Small intestine (tissue), 7 donors: ENCODE measurements at regions not wholly inside any gene's neighbourhood (a gene's known extent, or its start where the extent isn't known, plus 50 kb on each side); places are given as distances from the start of the nearest gene placed in this dataset.

Source experiments
- DNase-seq, 2 donors: peaks; one replicate each; pipeline versions ENCODE4 v3.0.0 to v3.0.0-alpha.2; 2013
- FAIRE-seq: peaks from 2 replicates; lab custom pipeline; 2012; peaks lifted over from hg19 to GRCh38; lab: Jason Lieb, UNC
- H3K27ac ChIP-seq, 3 donors: one replicate each; pipeline ENCODE4 v1.5.1; 2013; ENCODE audit warnings: low read length in 2 of 3, mild to moderate bottlenecking in 2 of 3, control low read depth in 1 of 3, inconsistent platforms in 1 of 3, low read depth in 1 of 3, moderate library complexity in 1 of 3
- H3K27me3 ChIP-seq, 3 donors: one replicate each; pipeline ENCODE4 v1.6.1; 2013; ENCODE audit warnings: low read length in 3 of 3, inconsistent platforms in 1 of 3; ENCODE audit not compliant: control insufficient read depth in 3 of 3, insufficient read depth in 3 of 3
- H3K36me3 ChIP-seq, 3 donors: one replicate each; pipeline ENCODE4 v1.6.1; 2013; ENCODE audit warnings: low read length in 3 of 3, inconsistent platforms in 1 of 3, low read depth in 1 of 3, mild to moderate bottlenecking in 1 of 3, moderate library complexity in 1 of 3; ENCODE audit not compliant: control insufficient read depth in 3 of 3, insufficient read depth in 2 of 3
- H3K4me1 ChIP-seq, 3 donors: one replicate each; pipeline ENCODE4 v1.6.1; 2013; ENCODE audit warnings: low read length in 2 of 3, inconsistent platforms in 1 of 3, low read depth in 1 of 3, mild to moderate bottlenecking in 1 of 3, moderate library complexity in 1 of 3; ENCODE audit not compliant: control insufficient read depth in 3 of 3, insufficient read depth in 2 of 3
- H3K4me3 ChIP-seq, 3 donors: one replicate each; pipeline ENCODE4 v1.5.1; 2013; ENCODE audit warnings: low read length in 3 of 3, control low read depth in 1 of 3, inconsistent platforms in 1 of 3, low read depth in 1 of 3, mild to moderate bottlenecking in 1 of 3, moderate library complexity in 1 of 3
- H3K9me3 ChIP-seq, 2 donors: one replicate each; pipeline ENCODE4 v1.6.1; 2013; ENCODE audit warnings: low read depth in 1 of 2, low read length in 1 of 2; ENCODE audit not compliant: control insufficient read depth in 2 of 2, insufficient read depth in 1 of 2
- WGBS, 3 donors: extraction: QIAGEN DNeasy Blood & Tissue Kit; methylation state at CpG; one replicate each; pipeline ENCODE4 v1.1.7; 2013; 5-methylcytosine and 5-hydroxymethylcytosine counted together
- donor health status: healthy with polysubstance abuse.
- donor health status: control.
- donor health status: control.
- donor health status: Bipolar disorder and iron deficiency.
- donor health status: healthy.

DNA sequence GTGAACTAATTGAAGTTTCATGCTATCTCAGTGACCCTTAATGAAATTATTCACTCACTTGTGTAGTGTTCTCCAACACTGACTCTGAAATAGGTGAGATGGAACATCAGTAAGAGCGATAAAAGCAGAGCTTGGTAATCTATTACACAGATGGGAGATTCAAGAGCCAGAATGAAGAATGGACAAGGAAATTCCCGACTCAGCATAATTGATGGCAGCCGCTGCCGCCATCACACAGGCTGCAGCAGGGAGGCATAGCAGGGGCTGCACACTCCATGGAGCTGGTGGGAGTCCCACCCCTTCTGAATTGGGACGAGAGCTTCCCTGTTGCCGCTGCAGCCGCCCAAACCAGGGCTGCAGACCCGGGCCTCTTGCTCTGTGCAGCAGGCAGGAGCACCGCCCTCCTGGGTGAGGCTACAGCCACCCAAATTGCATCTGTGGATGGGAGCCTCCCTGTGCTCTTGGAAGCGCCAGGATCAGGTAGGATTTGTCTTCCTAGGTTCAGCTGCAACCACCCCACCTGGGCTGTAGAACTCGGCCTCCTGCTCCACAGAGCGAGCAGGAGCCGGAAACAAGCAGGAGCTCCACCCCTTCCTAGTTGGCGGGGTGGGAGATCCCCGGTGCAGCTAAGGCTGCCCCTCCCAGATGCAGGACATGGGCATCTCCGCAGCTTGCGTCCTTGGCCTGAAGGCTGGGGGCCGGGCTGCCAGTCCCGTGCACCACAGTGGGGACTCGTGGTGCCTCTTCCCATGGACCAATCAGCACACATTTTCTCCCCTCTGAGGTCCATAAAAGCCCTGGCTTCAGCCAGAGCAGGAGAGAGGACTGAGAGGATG, 535.1 kb upstream of the LUZP2 start:
- DNase-seq (no peak), FAIRE-seq (no peak)
- no peak overlapping the region for H3K4me3 ChIP-seq
- H3K4me1 ChIP-seq: no peaks in the 10 kb centered on the region
- no peaks in the 10 kb centered on the region for H3K36me3 ChIP-seq
- no peak overlapping the region for H3K27ac ChIP-seq
- H3K27me3 ChIP-seq: no peaks in the 10 kb centered on the region
- H3K9me3 ChIP-seq: peaks cover 0 to 4% of the 10 kb centered on the region in 2 donors
- 87 to 90% (median 89%) methylated on average over 18 to 20 of the region's 20 CpGs for WGBS, 3 donors

DNA sequence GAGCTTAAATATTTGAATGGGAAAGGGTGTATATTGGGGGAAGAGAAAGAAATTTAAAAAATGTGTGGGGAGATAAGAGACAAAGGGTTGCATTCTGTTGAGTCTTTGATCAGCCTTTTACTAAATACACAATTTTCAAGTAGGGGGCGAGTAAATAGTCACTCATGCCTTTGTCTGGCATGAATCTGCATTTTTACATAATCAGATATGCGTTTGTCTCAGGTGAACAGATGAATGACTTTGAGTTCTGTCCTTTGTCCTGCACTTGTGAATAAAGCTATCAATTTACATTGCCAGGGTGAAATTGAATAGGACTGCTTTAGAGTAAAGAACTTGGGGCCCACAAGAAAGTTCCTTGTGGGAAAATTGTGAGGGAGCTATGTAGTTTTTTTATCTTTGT, 523.6 kb upstream of the LUZP2 start:
- no peak for FAIRE-seq
- Histone ChIP-seq H3K4me1 (no peaks in the 10 kb centered on the region), H3K36me3 (no peaks in the 10 kb centered on the region), H3K4me3 (no peak overlapping the region), H3K9me3 (no peaks in the 10 kb centered on the region), H3K27me3 (no peaks in the 10 kb centered on the region), H3K27ac (no peak overlapping the region)
- 32 to 63% (median 53%) methylated on average over 2 of the region's 2 CpGs for WGBS, 3 donors
- no peak for DNase-seq

GRCh38 chr11:23974051-23974450, 522.8 kb upstream of the LUZP2 start:
- H3K27me3 ChIP-seq: no peaks in the 10 kb centered on the region
- no peak for DNase-seq
- H3K27ac ChIP-seq: no peak overlapping the region
- no peaks in the 10 kb centered on the region for H3K4me1 ChIP-seq
- no peaks in the 10 kb centered on the region for H3K9me3 ChIP-seq
- no peak for FAIRE-seq
- no peaks in the 10 kb centered on the region for H3K36me3 ChIP-seq
- H3K4me3 ChIP-seq: no peak overlapping the region
- WGBS, 3 donors: 49 to 72% (median 52%) methylated on average over 3 of the region's 3 CpGs

DNA sequence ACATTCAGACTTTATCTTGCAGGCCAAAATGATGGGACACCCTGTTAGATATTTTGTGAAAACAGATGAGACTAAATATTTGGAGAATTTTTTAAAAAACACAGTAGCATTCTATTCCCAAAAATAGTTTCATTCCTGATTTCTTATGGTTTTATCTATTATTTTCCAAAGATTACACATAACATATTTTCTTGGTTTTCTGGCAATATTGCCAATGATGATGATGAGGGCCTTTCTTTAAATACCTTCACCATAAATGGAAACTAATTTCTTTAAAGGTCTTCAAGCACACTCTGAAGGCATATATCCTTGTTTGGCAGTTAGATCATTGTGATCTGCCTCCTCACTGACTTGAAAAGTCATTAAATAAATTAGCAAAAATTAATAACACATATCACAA, 522.3 kb upstream of the LUZP2 start:
- FAIRE-seq: no peak

GRCh38 chr11:23976426-23976825, 520.4 kb upstream of the LUZP2 start:
- H3K4me1 ChIP-seq: no peaks in the 10 kb centered on the region
- H3K27me3 ChIP-seq: no peaks in the 10 kb centered on the region
- H3K27ac ChIP-seq: no peak overlapping the region
- DNase-seq (no peak), FAIRE-seq (no peak)
- H3K36me3 ChIP-seq: no peaks in the 10 kb centered on the region
- no peaks in the 10 kb centered on the region for H3K9me3 ChIP-seq
- WGBS, 3 donors: 34 to 77% (median 61%) methylated on average over 1 of the region's 1 CpG
- no peak overlapping the region for H3K4me3 ChIP-seq

More for the DNA sequence above, 522.3 kb upstream of the LUZP2 start:
- no peak for DNase-seq
- Histone ChIP-seq H3K4me1 (no peaks in the 10 kb centered on the region), H3K9me3 (no peaks in the 10 kb centered on the region), H3K27ac (no peak overlapping the region), H3K36me3 (no peaks in the 10 kb centered on the region), H3K4me3 (no peak overlapping the region), H3K27me3 (no peaks in the 10 kb centered on the region)

GRCh38 chr11:23976841-23977271, 520.0 kb upstream of the LUZP2 start:
- H3K36me3 ChIP-seq: no peaks in the 10 kb centered on the region
- no peak for FAIRE-seq
- DNase-seq: no peak

GRCh38 chr11:23988381-23989006, 508.4 kb upstream of the LUZP2 start:
- no peak for FAIRE-seq
- WGBS, 3 donors: 39 to 85% (median 83%) methylated on average over 1 of the region's 1 CpG
- no peak for DNase-seq
- H3K36me3 ChIP-seq: no peaks in the 10 kb centered on the region
- H3K27me3 ChIP-seq: no peaks in the 10 kb centered on the region
- H3K9me3 ChIP-seq: no peaks in the 10 kb centered on the region
- H3K4me3 ChIP-seq: no peak overlapping the region
- H3K27ac ChIP-seq: no peak overlapping the region
- no peaks in the 10 kb centered on the region for H3K4me1 ChIP-seq

More at GRCh38 chr11:23976841-23977271, 520.0 kb upstream of the LUZP2 start:
- Histone ChIP-seq H3K9me3 (no peaks in the 10 kb centered on the region), H3K4me1 (no peaks in the 10 kb centered on the region), H3K27ac (no peak overlapping the region), H3K4me3 (no peak overlapping the region), H3K27me3 (no peaks in the 10 kb centered on the region)

DNA sequence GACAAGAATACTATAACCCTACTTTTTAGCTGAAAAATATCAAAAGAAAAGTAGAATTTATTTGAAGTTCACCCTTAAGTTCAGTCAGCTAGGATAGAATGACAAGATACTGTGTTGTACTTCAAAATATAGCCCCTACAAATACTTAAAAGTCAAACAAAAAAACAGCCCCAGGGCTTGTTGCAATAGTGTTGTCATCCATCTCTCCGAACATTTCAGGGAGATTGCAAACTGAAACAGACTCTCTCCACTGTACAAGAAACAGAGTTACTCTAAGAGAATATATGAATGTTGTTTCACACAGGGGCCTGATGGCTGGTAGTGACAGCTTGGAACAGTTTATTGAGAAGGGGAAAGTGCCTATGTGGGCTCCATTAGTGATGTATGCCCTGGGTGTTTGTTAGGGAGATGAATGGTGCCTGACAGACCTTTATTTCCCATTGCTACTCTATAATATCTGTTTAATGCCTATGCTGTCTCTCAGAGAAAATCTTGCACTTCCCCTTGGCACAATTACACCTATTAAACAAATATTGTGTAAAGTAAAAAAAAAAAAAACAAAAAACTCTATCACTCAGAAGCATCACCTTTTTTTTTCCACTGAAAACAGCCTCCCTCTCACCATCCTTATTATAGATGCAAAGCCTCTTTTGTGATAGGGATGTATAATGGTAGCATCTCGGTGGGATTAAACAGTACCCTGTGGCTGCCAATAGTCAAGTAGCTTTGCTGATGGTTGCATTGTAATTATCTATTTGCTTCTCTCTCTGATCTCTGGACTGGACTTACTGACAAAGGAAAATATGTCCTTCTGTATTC, 506.3 kb upstream of the LUZP2 start:
- Histone ChIP-seq H3K4me1 (no peaks in the 10 kb centered on the region), H3K27ac (no peak overlapping the region), H3K36me3 (no peaks in the 10 kb centered on the region), H3K27me3 (no peaks in the 10 kb centered on the region), H3K9me3 (no peaks in the 10 kb centered on the region), H3K4me3 (no peak overlapping the region)
- DNase-seq (no peak), FAIRE-seq (no peak)
- WGBS, 3 donors: 69 to 89% (median 85%) methylated on average over 2 of the region's 2 CpGs
